HEK293 (cell line): ENCODE measurements at regions not wholly inside any gene's neighbourhood (a gene's known extent, or its start where the extent isn't known, plus 50 kb on each side); places are given as distances from the start of the nearest gene placed in this dataset.

ENCODE experiments used
- CTCF ChIA-PET: fragments of 350-600 bp; formaldehyde crosslinking; extraction: SDS; loops from one replicate; lab custom pipeline; 2021; ENCODE audit warnings: antibody characterized with exemption; lab: Yijun Ruan, JAX
- POLR2A ChIA-PET: fragments of 300-600 bp; formaldehyde crosslinking; extraction: SDS; loops from one replicate; lab custom pipeline; 2020; ENCODE audit warnings: antibody characterized with exemption, inconsistent platforms; lab: Yijun Ruan, JAX
- H3K27ac ChIP-seq: fragments of 200-500 bp; sonication (Bioruptor generic); 2 replicates; pipeline ENCODE4 v1.5.1; 2014; ENCODE audit warnings: low read depth, low read length, control low read depth, inconsistent platforms; ENCODE audit errors: extremely low read depth
- H3K36me3 ChIP-seq, 2 experiments: fragments of 200-500 bp in 1 of 2; sonication (Bioruptor generic) in 1 of 2; 1 replicate in 1 of 2; 2 replicates in 1 of 2; pipeline ENCODE4 v1.5.1; 2014 to 2017; ENCODE audit warnings: inconsistent platforms in 2 of 2, low read length in 2 of 2; ENCODE audit not compliant: control insufficient read depth in 2 of 2, insufficient read depth in 1 of 2
- H3K4me1 ChIP-seq: fragments of 200-500 bp; sonication (Bioruptor generic); 2 replicates; pipeline ENCODE4 v1.5.1; 2014; ENCODE audit warnings: mild to moderate bottlenecking, low read length, inconsistent platforms; ENCODE audit not compliant: control insufficient read depth, insufficient read depth
- H3K4me3 ChIP-seq: 2 replicates; pipeline ENCODE4 v1.5.1; 2011; ENCODE audit warnings: low read depth, mild to moderate bottlenecking, control low read depth, low read length, moderate library complexity
- H3K9me3 ChIP-seq: fragments of 200-500 bp; sonication (Bioruptor generic); 2 replicates; pipeline ENCODE4 v1.5.1; 2014; ENCODE audit warnings: low read depth, low read length, inconsistent platforms; ENCODE audit not compliant: control insufficient read depth, insufficient read depth
- ATF2 ChIP-seq: fragments of 450-650 bp; formaldehyde crosslinking; IDR thresholded peaks from 2 replicates; pipeline ENCODE4 v1.5.1; 2016; ENCODE audit warnings: missing biosample characterization, missing genetic modification characterization, low read depth
- KLF16 ChIP-seq: fragments of 450-650 bp; formaldehyde crosslinking; IDR thresholded peaks from 2 replicates; pipeline ENCODE4 v1.5.1; 2017; ENCODE audit warnings: missing biosample characterization, missing genetic modification characterization
- KLF9 ChIP-seq: fragments of 450-650 bp; formaldehyde crosslinking; IDR thresholded peaks from 2 replicates; pipeline ENCODE4 v1.5.1; 2016; ENCODE audit warnings: missing biosample characterization, missing genetic modification characterization, low read depth
- OSR2 ChIP-seq: fragments of 450-650 bp; formaldehyde crosslinking; IDR thresholded peaks from 2 replicates; pipeline ENCODE4 v1.5.1; 2016; ENCODE audit warnings: missing biosample characterization, missing genetic modification characterization
- SCRT1 ChIP-seq: fragments of 450-650 bp; formaldehyde crosslinking; IDR thresholded peaks from 2 replicates; pipeline ENCODE4 v1.5.1; 2016; ENCODE audit warnings: missing biosample characterization, missing genetic modification characterization, borderline replicate concordance
- SP3 ChIP-seq: fragments of 450-650 bp; formaldehyde crosslinking; IDR thresholded peaks from 2 replicates; pipeline ENCODE4 v1.5.1; 2016; ENCODE audit warnings: missing biosample characterization, missing genetic modification characterization
- WT1 ChIP-seq: fragments of 450-650 bp; formaldehyde crosslinking; IDR thresholded peaks from 2 replicates; pipeline ENCODE4 v1.5.1; 2016; ENCODE audit warnings: missing biosample characterization, missing genetic modification characterization
- ZBTB26 ChIP-seq: fragments of 450-650 bp; formaldehyde crosslinking; optimal IDR thresholded peaks from 2 replicates; pipeline ENCODE3; 2016; ENCODE audit warnings: missing biosample characterization, mild to moderate bottlenecking, missing genetic modification characterization
- ZFP37 ChIP-seq: fragments of 450-650 bp; formaldehyde crosslinking; IDR thresholded peaks from 2 replicates; pipeline ENCODE4 v1.5.1; 2016; ENCODE audit warnings: missing biosample characterization, missing genetic modification characterization
- ZNF2 ChIP-seq: fragments of 450-650 bp; formaldehyde crosslinking; IDR thresholded peaks from 2 replicates; pipeline ENCODE4 v1.5.1; 2016; ENCODE audit warnings: missing biosample characterization, missing genetic modification characterization
- ZNF23 ChIP-seq: fragments of 450-650 bp; formaldehyde crosslinking; IDR thresholded peaks from 2 replicates; pipeline ENCODE4 v1.5.1; 2016; ENCODE audit warnings: missing biosample characterization, missing genetic modification characterization, borderline replicate concordance
- ZNF26 ChIP-seq: fragments of 450-650 bp; formaldehyde crosslinking; IDR thresholded peaks from 2 replicates; pipeline ENCODE4 v1.5.1; 2016; ENCODE audit warnings: missing biosample characterization, missing genetic modification characterization
- ZNF311 ChIP-seq: fragments of 450-650 bp; formaldehyde crosslinking; IDR thresholded peaks from 2 replicates; pipeline ENCODE4 v1.5.1; 2017; ENCODE audit warnings: missing biosample characterization, missing genetic modification characterization, borderline replicate concordance
- ZNF335 ChIP-seq: fragments of 450-650 bp; formaldehyde crosslinking; conservative IDR thresholded peaks from 2 replicates; pipeline ENCODE4 v1.5.1; 2016; ENCODE audit warnings: missing biosample characterization, missing genetic modification characterization
- ZNF404 ChIP-seq: fragments of 450-650 bp; formaldehyde crosslinking; IDR thresholded peaks from 2 replicates; pipeline ENCODE4 v1.5.1; 2017; ENCODE audit warnings: missing biosample characterization, missing genetic modification characterization
- ZNF488 ChIP-seq: fragments of 450-650 bp; formaldehyde crosslinking; IDR thresholded peaks from 2 replicates; pipeline ENCODE4 v1.5.1; 2016; ENCODE audit warnings: missing biosample characterization, missing genetic modification characterization
- ZNF521 ChIP-seq: fragments of 450-650 bp; formaldehyde crosslinking; IDR thresholded peaks from 2 replicates; pipeline ENCODE4 v1.5.1; 2017; ENCODE audit warnings: missing biosample characterization, mild to moderate bottlenecking, missing genetic modification characterization
- ZNF639 ChIP-seq: fragments of 450-650 bp; formaldehyde crosslinking; IDR thresholded peaks from 2 replicates; pipeline ENCODE4 v1.5.1; 2016; ENCODE audit warnings: missing biosample characterization, missing genetic modification characterization
- ZNF792 ChIP-seq: fragments of 450-650 bp; formaldehyde crosslinking; IDR thresholded peaks from 2 replicates; pipeline ENCODE4 v1.5.1; 2016; ENCODE audit warnings: missing biosample characterization, missing genetic modification characterization
- ZNF843 ChIP-seq: fragments of 450-650 bp; formaldehyde crosslinking; IDR thresholded peaks from 2 replicates; pipeline ENCODE4 v1.5.1; 2016; ENCODE audit warnings: missing biosample characterization, missing genetic modification characterization
- ZSCAN30 ChIP-seq: fragments of 450-650 bp; IDR thresholded peaks from 2 replicates; pipeline ENCODE4 v1.5.1; 2018; ENCODE audit warnings: missing biosample characterization, mild to moderate bottlenecking, missing genetic modification characterization, moderate library complexity

- TF ChIP-seq ATF2 (tag by site-specific recombination) = no peak
- no peak for TF ChIP-seq ZNF311 (tag by site-specific recombination)
- TF ChIP-seq KLF16 = no peak
- no peak for TF ChIP-seq SP3 (tag by site-specific recombination)
- TF ChIP-seq ZNF335 (tag by site-specific recombination) = no peak
- TF ChIP-seq, all 188 proteins: peak for 0
Measured at GRCh38 chr3:1571736-1572135, 478.9 kb downstream of the CNTN6 start (continued).

- Histone ChIP-seq H3K27ac (no peak overlapping the region), H3K36me3 (no peaks in the 10 kb centered on the region), H3K4me1 (no peaks in the 10 kb centered on the region), H3K4me3 (no peak overlapping the region), H3K9me3 (no peaks in the 10 kb centered on the region)
- CTCF ChIA-PET = no interaction called here
- TF ChIP-seq ZBTB26 (tag by site-specific recombination) = no peak
- no peak for TF ChIP-seq ZNF23 (tag by site-specific recombination)
- no peak for TF ChIP-seq SCRT1 (tag by site-specific recombination)
- no peak for TF ChIP-seq ZSCAN30 (tag by site-specific recombination)
- no peak for TF ChIP-seq OSR2
- no peak for TF ChIP-seq ZNF311 (tag by site-specific recombination)
- no peak for TF ChIP-seq KLF9
- TF ChIP-seq ZNF404 (tag by site-specific recombination) = no peak
- TF ChIP-seq ZNF26 (tag by site-specific recombination) = no peak
- no peak for TF ChIP-seq ZFP37 (tag by site-specific recombination)
- no peak for TF ChIP-seq WT1 (tag by site-specific recombination)
- TF ChIP-seq ZNF2 (tag by site-specific recombination) = no peak
- no peak for TF ChIP-seq ZNF639
- no peak for TF ChIP-seq ZNF843 (tag by site-specific recombination)
- no peak for TF ChIP-seq ZNF792 (tag by site-specific recombination)
- no peak for TF ChIP-seq ZNF488 (tag by site-specific recombination)
- TF ChIP-seq ZNF521 = no peak
- POLR2A ChIA-PET = no interaction called here
Measured at GRCh38 chr3:1576047-1576446, 483.2 kb downstream of the CNTN6 start.
